ENCODE measurements at regions not wholly inside any gene's neighbourhood (a gene's known extent, or its start where the extent isn't known, plus 50 kb on each side); places are given as distances from the start of the nearest gene placed in this dataset.

DNA sequence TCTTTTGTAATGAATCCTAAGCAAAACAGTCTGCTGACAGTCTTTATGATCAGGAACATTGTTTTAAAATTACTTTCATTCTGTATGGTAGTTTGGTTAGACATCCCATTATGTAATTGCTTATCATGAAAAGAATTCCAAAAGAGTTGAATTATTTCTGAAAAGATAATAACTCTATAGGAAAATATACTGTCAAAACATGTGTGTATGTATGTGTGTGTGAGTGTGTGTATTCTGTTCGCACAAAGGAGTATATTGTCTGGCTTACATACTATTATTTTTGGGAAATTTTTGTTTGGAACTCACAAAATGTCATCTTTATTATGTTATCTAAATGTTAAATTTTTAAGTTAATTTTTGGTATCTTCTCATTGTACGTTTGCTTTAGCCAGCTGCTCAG is 1075.9 kb downstream of the ZPLD1 start:
- TF ChIP-seq, protein P1, sequence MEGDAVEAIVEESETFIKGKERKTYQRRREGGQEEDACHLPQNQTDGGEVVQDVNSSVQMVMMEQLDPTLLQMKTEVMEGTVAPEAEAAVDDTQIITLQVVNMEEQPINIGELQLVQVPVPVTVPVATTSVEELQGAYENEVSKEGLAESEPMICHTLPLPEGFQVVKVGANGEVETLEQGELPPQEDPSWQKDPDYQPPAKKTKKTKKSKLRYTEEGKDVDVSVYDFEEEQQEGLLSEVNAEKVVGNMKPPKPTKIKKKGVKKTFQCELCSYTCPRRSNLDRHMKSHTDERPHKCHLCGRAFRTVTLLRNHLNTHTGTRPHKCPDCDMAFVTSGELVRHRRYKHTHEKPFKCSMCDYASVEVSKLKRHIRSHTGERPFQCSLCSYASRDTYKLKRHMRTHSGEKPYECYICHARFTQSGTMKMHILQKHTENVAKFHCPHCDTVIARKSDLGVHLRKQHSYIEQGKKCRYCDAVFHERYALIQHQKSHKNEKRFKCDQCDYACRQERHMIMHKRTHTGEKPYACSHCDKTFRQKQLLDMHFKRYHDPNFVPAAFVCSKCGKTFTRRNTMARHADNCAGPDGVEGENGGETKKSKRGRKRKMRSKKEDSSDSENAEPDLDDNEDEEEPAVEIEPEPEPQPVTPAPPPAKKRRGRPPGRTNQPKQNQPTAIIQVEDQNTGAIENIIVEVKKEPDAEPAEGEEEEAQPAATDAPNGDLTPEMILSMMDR (IDR thresholded peaks at IDR 0.05; ENCODE audit: low read length), result no peak
- TF ChIP-seq EZH2 (optimal IDR thresholded peaks at IDR 0.05; ENCODE audit: low read depth, low read length), result no peak

All from MM.1S (cell line).